ENCODE measurements at regions not wholly inside any gene's neighbourhood (a gene's known extent, or its start where the extent isn't known, plus 50 kb on each side); places are given as distances from the start of the nearest gene placed in this dataset.

DNA sequence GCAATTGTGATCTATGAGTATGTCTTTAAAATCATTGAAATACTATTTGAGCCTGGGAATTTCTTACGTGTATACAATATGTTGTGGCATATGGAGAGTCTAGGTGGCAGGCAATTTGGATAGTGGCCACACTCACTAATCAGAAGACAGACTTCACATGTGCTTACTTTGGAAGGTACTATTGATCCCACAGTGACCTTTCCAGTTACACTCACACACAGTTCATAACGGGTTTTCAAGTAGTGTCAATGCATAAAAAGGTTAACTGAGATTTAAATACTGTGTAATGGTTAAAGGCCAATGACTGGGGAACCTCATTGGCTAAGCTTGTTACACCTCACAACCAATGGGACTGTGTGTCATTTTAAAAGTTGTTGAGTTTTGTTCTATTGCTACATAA, 783.2 kb downstream of the RPA4 start:
- Histone ChIP-seq H3K79me2 (ENCODE audit: low read length) (no peaks in the 10 kb centered on the region), H3K27ac (ENCODE audit: low read length) (no peak overlapping the region), H3K4me2 (ENCODE audit: low read depth, low read length, poor library complexity, severe bottlenecking) (no peak overlapping the region), H3K9me3 (ENCODE audit: low read length) (no peaks in the 10 kb centered on the region), H2AFZ (ENCODE audit: low read length) (no peak overlapping the region), H4K20me1 (ENCODE audit: insufficient read depth, low read depth, low read length) (no peaks in the 10 kb centered on the region), H3K36me3 (ENCODE audit: insufficient read depth, low read length) (no peaks in the 10 kb centered on the region), H3K4me3 (ENCODE audit: low read length) (no peak overlapping the region), H3K4me1 (ENCODE audit: low read length) (no peaks in the 10 kb centered on the region), H3K27me3 (ENCODE audit: low read length) (no peaks in the 10 kb centered on the region), H3K9me2 (replicated peaks; ENCODE audit: insufficient read depth, low read length) (no peaks in the 10 kb centered on the region), H3K9ac (ENCODE audit: low read length) (no peak overlapping the region)
- no peak for DNase-seq

- no peaks in the 10 kb centered on the region for H3K4me1 ChIP-seq (ENCODE audit: low read length)
These were observed 784.4 kb downstream of the RPA4 start for GRCh38 chrX:97668126-97668525.

DNA sequence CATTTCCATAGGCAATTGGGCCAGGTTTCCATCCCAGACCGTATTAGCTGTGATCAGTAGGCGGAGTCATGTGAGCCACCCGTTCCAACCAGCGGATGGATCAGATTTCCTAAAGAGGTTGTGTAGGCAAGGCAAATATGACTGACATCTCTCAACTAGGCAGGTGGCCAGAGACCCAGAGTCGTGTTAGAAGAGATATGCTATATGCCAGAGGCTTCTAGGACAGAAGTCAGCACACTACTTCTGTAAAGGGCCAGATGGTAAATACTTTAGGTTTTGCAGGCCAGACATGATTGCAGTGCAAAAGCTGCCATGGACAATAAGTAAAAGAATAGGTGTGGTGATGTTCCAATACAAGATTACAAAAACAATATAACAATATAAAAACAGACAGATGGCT, 788.4 kb downstream of the RPA4 start:
- Histone ChIP-seq H3K27me3 (ENCODE audit: low read length) (no peaks in the 10 kb centered on the region), H4K20me1 (ENCODE audit: insufficient read depth, low read depth, low read length) (no peaks in the 10 kb centered on the region), H3K9me3 (ENCODE audit: low read length) (no peaks in the 10 kb centered on the region), H3K36me3 (ENCODE audit: insufficient read depth, low read length) (no peaks in the 10 kb centered on the region), H3K27ac (ENCODE audit: low read length) (no peak overlapping the region), H3K79me2 (ENCODE audit: low read length) (no peaks in the 10 kb centered on the region), H3K9ac (ENCODE audit: low read length) (no peak overlapping the region), H3K4me1 (ENCODE audit: low read length) (no peaks in the 10 kb centered on the region), H2AFZ (ENCODE audit: low read length) (no peak overlapping the region), H3K9me2 (replicated peaks; ENCODE audit: insufficient read depth, low read length) (no peaks in the 10 kb centered on the region), H3K4me2 (ENCODE audit: low read depth, low read length, poor library complexity, severe bottlenecking) (no peak overlapping the region), H3K4me3 (ENCODE audit: low read length) (no peak overlapping the region)
- no peak for DNase-seq

More at GRCh38 chrX:97668126-97668525, 784.4 kb downstream of the RPA4 start:
- Histone ChIP-seq H3K36me3 (ENCODE audit: insufficient read depth, low read length) (no peaks in the 10 kb centered on the region), H3K79me2 (ENCODE audit: low read length) (no peaks in the 10 kb centered on the region), H3K27ac (ENCODE audit: low read length) (no peak overlapping the region), H4K20me1 (ENCODE audit: insufficient read depth, low read depth, low read length) (no peaks in the 10 kb centered on the region), H3K4me3 (ENCODE audit: low read length) (no peak overlapping the region), H3K27me3 (ENCODE audit: low read length) (no peaks in the 10 kb centered on the region), H3K9ac (ENCODE audit: low read length) (no peak overlapping the region), H2AFZ (ENCODE audit: low read length) (no peak overlapping the region), H3K9me3 (ENCODE audit: low read length) (no peaks in the 10 kb centered on the region), H3K4me2 (ENCODE audit: low read depth, low read length, poor library complexity, severe bottlenecking) (no peak overlapping the region), H3K9me2 (replicated peaks; ENCODE audit: insufficient read depth, low read length) (no peaks in the 10 kb centered on the region)
- DNase-seq, result no peak

DNA sequence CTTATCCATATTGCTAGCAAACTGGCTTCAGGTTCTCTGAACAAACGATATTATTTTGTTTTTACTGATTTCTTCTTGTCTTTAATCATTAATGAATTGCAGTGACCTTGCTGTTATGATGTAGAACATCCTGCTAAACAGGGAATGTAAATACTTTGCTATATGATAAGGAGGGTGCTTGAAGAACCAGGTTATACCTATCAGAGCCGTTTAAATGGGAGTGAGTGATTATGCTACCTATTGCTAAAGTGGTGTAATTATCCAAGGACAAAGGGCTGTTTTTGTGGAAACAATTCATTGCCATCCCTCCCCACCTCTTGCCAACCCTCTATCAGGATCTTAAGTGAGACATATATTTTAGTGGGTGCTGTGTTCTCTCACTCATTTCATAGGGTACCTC, 788.9 kb downstream of the RPA4 start:
- Histone ChIP-seq H3K4me1 (ENCODE audit: low read length) (no peaks in the 10 kb centered on the region), H3K27me3 (ENCODE audit: low read length) (no peaks in the 10 kb centered on the region), H3K27ac (ENCODE audit: low read length) (no peak overlapping the region), H4K20me1 (ENCODE audit: insufficient read depth, low read depth, low read length) (no peaks in the 10 kb centered on the region), H3K9ac (ENCODE audit: low read length) (no peak overlapping the region), H3K4me2 (ENCODE audit: low read depth, low read length, poor library complexity, severe bottlenecking) (no peak overlapping the region), H2AFZ (ENCODE audit: low read length) (no peak overlapping the region), H3K9me3 (ENCODE audit: low read length) (no peaks in the 10 kb centered on the region), H3K36me3 (ENCODE audit: insufficient read depth, low read length) (no peaks in the 10 kb centered on the region), H3K79me2 (ENCODE audit: low read length) (no peaks in the 10 kb centered on the region), H3K9me2 (replicated peaks; ENCODE audit: insufficient read depth, low read length) (no peaks in the 10 kb centered on the region), H3K4me3 (ENCODE audit: low read length) (no peak overlapping the region)
- no peak for DNase-seq

GRCh38 chrX:97673135-97673534, 789.4 kb downstream of the RPA4 start:
- no peak overlapping the region for H3K4me3 ChIP-seq (ENCODE audit: low read length)
- H3K4me2 ChIP-seq (ENCODE audit: low read depth, low read length, poor library complexity, severe bottlenecking), result no peak overlapping the region
- no peak overlapping the region for H3K9ac ChIP-seq (ENCODE audit: low read length)
- DNase-seq, result no peak
- no peaks in the 10 kb centered on the region for H3K4me1 ChIP-seq (ENCODE audit: low read length)
- no peaks in the 10 kb centered on the region for H3K79me2 ChIP-seq (ENCODE audit: low read length)
- H3K9me3 ChIP-seq (ENCODE audit: low read length), result no peaks in the 10 kb centered on the region
- no peaks in the 10 kb centered on the region for H3K27me3 ChIP-seq (ENCODE audit: low read length)
- no peak overlapping the region for H2AFZ ChIP-seq (ENCODE audit: low read length)
- no peaks in the 10 kb centered on the region for H4K20me1 ChIP-seq (ENCODE audit: insufficient read depth, low read depth, low read length)
- H3K36me3 ChIP-seq (ENCODE audit: insufficient read depth, low read length), result no peaks in the 10 kb centered on the region
- no peak overlapping the region for H3K27ac ChIP-seq (ENCODE audit: low read length)
- no peaks in the 10 kb centered on the region for H3K9me2 ChIP-seq (replicated peaks; ENCODE audit: insufficient read depth, low read length)

DNA sequence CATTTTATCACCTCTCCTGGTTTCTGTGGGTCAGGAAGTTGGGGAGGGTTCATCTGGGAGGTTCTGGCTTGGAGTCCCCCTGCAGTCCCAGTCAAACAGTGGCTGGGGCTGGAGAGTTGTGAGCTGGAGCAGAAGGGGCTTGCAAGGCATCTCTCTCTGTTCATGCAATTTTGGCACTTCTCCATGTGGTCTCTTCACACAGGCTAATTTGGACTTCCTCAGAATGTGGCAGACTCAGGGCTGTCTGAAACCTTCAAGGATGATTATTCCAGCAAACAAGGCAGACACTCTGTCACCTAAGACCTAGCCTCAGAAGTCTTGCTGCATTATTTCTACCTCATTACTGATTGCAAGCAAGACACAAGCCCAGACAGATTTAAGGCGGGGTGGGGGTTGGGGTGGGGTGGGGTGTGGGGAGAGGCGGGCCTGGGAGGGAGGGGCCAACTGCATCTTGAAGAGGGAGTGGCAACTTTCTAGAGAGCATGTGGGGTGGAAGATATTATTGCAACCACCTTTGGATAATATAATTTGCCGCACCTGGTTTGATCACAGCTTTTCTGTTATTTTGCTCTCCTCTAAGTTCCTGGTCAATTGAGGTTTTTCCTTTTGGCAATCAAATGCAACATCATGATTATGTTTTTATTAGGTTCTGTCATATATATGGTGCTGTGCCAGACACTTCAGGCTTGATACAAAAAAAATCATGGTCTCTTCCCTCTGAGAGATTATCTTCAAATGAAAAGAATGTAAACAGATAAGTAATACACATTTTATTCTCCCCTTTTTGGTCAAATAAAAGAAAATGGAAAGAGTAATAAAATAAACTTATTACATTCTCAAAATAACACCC, 799.5 kb downstream of the RPA4 start:
- Histone ChIP-seq H3K27me3 (ENCODE audit: low read length) (no peaks in the 10 kb centered on the region), H3K79me2 (ENCODE audit: low read length) (no peaks in the 10 kb centered on the region), H3K27ac (ENCODE audit: low read length) (no peak overlapping the region), H3K4me1 (ENCODE audit: low read length) (peaks cover 12% of the 10 kb centered on the region), H3K4me2 (ENCODE audit: low read depth, low read length, poor library complexity, severe bottlenecking) (no peak overlapping the region), H3K36me3 (ENCODE audit: insufficient read depth, low read length) (no peaks in the 10 kb centered on the region), H3K9ac (ENCODE audit: low read length) (no peak overlapping the region), H2AFZ (ENCODE audit: low read length) (no peak overlapping the region), H4K20me1 (ENCODE audit: insufficient read depth, low read depth, low read length) (no peaks in the 10 kb centered on the region), H3K9me3 (ENCODE audit: low read length) (no peaks in the 10 kb centered on the region), H3K4me3 (ENCODE audit: low read length) (no peak overlapping the region), H3K9me2 (replicated peaks; ENCODE audit: insufficient read depth, low read length) (no peaks in the 10 kb centered on the region)
- no peak for DNase-seq

- H3K79me2 ChIP-seq (ENCODE audit: low read length), result no peaks in the 10 kb centered on the region
- H3K4me2 ChIP-seq (ENCODE audit: low read depth, low read length, poor library complexity, severe bottlenecking), result no peak overlapping the region
- no peaks in the 10 kb centered on the region for H3K36me3 ChIP-seq (ENCODE audit: insufficient read depth, low read length)
- H3K27me3 ChIP-seq (ENCODE audit: low read length), result no peaks in the 10 kb centered on the region
- H3K4me1 ChIP-seq (ENCODE audit: low read length), result peaks cover 12% of the 10 kb centered on the region
- peak; percentile 76 for DNase-seq
- H3K9me2 ChIP-seq (replicated peaks; ENCODE audit: insufficient read depth, low read length), result no peaks in the 10 kb centered on the region
- H3K9me3 ChIP-seq (ENCODE audit: low read length), result no peaks in the 10 kb centered on the region
- H3K27ac ChIP-seq (ENCODE audit: low read length), result no peak overlapping the region
- no peak overlapping the region for H3K4me3 ChIP-seq (ENCODE audit: low read length)
- no peaks in the 10 kb centered on the region for H4K20me1 ChIP-seq (ENCODE audit: insufficient read depth, low read depth, low read length)
- no peak overlapping the region for H3K9ac ChIP-seq (ENCODE audit: low read length)
- H2AFZ ChIP-seq (ENCODE audit: low read length), result no peak overlapping the region
These were observed 802.0 kb downstream of the RPA4 start for GRCh38 chrX:97685753-97686152.

- Histone ChIP-seq H3K27ac (ENCODE audit: low read length) (no peak overlapping the region), H3K4me2 (ENCODE audit: low read depth, low read length, poor library complexity, severe bottlenecking) (no peak overlapping the region), H3K4me1 (ENCODE audit: low read length) (no peaks in the 10 kb centered on the region), H3K9ac (ENCODE audit: low read length) (no peak overlapping the region), H3K27me3 (ENCODE audit: low read length) (no peaks in the 10 kb centered on the region), H3K9me3 (ENCODE audit: low read length) (no peaks in the 10 kb centered on the region), H2AFZ (ENCODE audit: low read length) (no peak overlapping the region), H4K20me1 (ENCODE audit: insufficient read depth, low read depth, low read length) (no peaks in the 10 kb centered on the region), H3K36me3 (ENCODE audit: insufficient read depth, low read length) (no peaks in the 10 kb centered on the region), H3K79me2 (ENCODE audit: low read length) (no peaks in the 10 kb centered on the region), H3K9me2 (replicated peaks; ENCODE audit: insufficient read depth, low read length) (no peaks in the 10 kb centered on the region), H3K4me3 (ENCODE audit: low read length) (no peak overlapping the region)
- DNase-seq, result no peak
These were observed 808.3 kb downstream of the RPA4 start for GRCh38 chrX:97691901-97692455.
